Right forelimb (tissue), 1 donor: ENCODE measurements at regions not wholly inside any gene's neighbourhood (a gene's known extent, or its start where the extent isn't known, plus 50 kb on each side); places are given as distances from the start of the nearest gene placed in this dataset.
"Not testable (repeated sequence)": the region's sequence is repeated elsewhere in the genome, so short reads cannot be mapped to it uniquely, and the experiment has no call there.

ENCODE experiments used
- DNase-seq: peaks from one replicate; pipeline ENCODE4 v3.0.0-alpha.2; 2018

DNA sequence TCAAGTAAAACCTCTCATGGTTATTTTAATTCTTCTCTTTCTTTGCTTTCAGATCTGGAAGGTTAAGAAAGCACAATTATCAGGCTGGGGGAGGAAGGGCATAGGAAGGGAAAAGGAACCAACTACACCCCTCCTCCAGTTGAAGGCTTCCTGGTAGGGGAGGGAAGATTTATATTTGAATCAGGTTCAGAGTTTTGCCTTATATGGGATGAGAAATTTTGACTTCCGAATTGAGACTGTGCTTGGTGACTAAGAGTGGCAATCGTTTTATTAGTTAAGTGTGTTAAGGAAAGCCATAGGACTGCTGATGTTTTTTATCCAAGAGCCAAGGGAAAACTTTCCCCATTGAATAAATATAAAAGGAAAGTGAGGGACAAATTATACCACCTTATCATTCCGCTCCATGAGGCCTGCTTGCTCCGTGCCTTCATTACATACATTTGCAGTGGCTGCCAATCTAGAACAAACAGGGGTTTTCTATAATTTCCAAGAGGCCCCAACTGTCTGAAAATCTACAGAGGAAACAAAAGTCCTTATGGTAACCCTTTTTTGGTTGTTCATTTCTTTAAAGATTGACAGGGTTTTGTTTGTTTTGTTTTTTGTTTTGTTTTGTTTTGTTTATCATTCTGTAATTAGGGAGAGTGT, 115.7 kb upstream of the EPB41L4A start:
- DNase-seq: no peak

- DNase-seq: no peak
These were observed 116.3 kb upstream of the EPB41L4A start for GRCh38 chr5:112535356-112535755.

DNA sequence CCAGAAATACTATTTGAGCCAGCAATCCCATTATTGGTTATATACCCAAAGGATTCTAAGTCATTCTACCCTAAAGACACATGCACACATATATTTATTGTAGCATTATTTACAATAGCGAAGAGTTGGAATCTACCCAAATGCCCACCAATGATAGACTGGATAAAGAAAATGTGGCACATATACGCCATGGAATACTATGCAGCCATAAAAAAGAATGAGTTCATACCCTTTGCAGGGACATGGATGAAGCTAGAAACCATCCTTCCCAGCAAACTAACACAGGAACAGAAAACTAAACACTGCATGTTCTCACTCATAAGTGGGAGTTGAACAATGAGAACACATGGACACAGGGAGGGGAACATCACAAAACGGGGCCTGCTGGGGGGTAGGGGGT, 125.5 kb upstream of the EPB41L4A start:
- not testable (repeated sequence) for DNase-seq

GRCh38 chr5:112546946-112547592, 128.0 kb upstream of the EPB41L4A start:
- DNase-seq: no peak

DNA sequence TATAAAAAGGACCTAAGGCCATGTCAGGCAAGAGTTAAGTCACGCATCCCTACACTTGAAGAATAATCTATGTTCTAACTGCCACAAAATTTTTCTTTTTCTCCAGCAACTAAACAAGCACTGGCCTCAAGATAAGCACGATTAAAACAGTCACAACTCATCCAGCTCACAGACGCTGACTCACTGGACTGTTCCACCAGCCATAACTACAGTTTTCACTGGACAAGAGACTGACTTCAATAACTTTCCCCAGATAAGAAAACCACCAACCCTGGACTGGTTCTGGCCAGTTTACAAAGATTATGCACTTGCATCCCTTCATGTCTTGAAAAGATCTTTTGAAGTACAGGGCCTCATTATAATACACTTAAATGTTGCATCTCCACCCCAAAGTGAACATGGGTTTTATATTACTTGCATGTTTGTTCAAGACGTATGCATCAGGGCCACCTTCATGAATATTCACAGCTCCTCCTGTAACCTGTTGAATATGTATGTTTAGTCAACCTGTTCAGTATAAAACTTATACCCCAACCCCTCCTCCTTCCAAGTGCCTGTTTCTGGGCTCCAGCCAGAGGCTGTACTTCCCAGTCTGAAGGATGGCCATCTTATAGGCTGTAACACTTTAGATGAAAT, 129.3 kb upstream of the EPB41L4A start:
- no peak for DNase-seq

DNA sequence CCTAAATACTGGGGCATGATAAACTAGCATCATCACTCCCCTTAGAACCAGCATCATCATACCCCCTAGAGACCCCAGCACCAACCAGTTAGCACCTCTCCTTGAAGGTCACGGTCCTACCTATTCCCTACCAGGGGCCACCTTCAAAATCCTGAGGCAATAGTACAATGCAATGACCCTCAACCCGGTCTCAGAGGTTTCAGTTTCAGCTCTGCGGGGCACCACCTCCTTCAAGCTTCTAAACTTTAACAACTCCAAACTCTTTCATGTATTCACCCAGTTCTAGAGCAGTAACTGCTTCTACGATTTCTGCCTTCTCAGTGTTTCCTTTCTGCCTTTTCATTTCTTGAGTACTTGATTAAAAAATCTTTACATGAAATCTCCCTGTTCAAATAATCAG, 130.1 kb upstream of the EPB41L4A start:
- no peak for DNase-seq

DNA sequence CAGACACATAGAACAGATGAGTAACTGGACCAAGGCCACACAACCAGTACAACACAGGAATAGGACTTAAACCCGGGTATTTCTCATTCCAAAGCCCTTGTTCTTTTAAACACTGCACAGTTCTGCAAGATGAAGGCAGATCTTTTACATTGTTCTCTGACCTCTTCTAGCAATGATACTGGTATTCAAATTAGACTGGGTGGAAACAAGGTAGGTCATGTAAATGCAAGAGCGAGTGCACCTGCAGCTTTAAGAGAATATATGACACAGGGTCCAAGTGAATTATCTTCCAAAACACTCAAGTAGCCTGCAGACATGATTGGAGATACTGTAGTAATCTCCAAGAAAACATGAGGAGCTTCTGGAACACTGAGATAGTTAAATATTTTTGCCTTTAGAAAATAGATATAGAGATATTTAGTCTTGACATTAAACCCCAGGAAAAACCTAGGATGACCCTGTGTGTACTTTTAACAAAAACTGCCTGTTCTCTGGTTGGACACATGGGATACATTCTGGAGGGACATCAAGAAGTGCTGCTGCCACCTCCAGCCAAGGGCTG, 130.6 kb upstream of the EPB41L4A start:
- no peak for DNase-seq

DNA sequence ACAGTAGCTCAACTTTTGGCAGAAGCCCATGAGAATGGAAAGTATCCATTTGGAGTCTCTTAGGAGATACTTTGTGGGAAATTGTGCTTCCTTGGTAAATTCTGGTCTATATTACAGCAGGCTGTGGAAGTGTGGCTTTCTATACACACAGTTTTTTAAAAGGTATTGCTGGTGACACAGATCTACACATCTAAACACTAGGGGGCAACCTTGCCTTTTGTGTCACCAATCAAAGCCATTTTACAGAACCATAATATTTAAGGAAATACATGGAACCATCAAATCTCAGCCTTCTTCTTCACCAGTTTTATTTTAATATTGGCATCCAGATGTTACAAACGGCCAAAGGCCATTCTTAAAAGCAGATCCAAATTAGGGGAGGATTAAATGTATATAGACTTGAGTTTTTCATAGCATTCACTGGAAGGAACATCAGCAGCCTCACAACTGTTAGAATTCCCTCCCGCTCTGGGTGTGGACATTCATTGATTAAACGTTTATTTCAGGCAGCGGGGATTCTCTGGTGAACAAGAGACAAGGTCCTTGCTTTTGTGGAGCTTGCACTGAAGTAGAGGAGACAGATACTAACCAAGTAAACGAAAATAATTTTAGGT, 132.4 kb upstream of the EPB41L4A start:
- no peak for DNase-seq

GRCh38 chr5:112552216-112552615, 133.1 kb upstream of the EPB41L4A start:
- no peak for DNase-seq

- no peak for DNase-seq
These were observed 133.7 kb upstream of the EPB41L4A start for GRCh38 chr5:112552791-112553190.

DNA sequence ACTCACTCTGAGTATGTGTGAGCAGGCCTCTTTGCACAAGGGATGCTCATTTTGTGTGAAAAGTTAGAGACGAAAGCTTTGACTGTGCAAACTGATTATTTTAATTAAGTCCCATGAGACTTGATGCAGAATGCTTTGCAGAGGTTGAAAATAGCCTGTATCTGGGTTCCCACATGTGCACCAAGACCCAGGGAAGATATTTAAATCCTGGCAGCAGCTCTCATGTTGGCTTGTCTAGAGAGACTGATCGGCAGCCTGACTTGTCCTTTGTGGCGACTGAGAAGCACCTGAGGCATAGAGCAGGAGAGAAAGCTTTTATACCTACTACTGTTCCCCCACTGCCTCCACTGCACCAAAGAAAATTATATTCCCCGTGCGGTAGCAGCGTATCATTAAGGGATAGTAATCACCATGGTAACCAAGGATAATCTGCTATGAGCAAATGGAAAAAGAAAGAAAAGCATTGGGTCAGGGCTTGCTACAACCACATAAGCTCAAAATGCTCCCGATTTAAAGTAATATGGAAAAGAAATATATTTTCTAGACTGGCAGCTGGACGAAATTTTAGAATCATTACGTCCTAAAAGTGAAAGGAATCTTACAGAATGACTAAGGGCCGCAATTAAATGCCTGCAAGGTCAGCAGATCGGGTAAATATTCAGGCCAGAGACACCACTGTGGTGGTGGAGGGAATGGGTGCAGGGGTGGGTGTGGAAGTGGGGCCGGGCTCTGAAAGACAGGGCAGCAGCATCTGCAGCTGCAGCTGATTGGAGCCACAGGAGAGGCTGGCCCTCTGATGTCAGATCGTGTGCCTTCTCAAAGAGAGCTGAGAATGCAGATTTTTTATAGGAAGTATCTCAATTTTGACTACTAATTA, 135.3 kb upstream of the EPB41L4A start:
- no peak for DNase-seq

DNA sequence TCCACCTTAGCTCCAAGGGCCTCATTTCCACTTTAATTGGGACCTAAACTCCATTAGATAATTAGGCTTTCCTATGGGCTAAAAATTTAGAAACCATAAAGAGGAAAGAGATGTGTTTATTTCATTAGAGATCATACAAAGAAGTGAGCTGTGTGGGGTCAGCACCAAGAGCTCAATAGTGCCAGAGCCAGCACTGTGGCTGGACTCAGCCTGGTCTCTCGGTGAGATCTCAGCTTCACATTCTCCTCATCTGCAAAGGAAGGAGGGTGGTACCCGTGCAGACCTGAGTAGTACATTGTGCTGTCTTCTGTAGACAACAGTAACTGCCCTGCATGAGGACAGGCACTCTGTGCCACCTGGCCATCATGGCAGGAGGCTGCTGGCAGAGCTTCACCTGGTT, 136.1 kb upstream of the EPB41L4A start:
- DNase-seq: no peak

GRCh38 chr5:112555691-112556090, 136.6 kb upstream of the EPB41L4A start:
- no peak for DNase-seq

DNA sequence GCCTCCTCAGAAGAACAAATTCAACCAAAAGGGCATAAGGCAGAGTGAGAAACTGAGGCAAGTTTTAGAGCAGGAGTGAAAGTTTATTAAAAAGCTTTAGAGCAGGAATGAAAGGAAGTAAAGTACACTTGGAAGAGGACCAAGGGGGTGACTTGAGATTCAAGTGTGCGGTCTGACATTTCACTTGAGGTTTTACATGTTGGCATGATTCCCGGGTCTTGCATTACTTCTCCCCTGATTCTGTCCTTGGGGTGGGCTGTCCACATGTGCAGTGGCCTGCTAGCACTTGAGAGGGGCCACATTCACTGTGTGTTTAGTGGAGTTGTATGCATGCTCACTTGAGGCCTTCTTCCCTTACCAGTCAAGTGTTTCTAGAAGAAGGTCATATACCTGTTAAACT, 140.4 kb upstream of the EPB41L4A start:
- not testable (repeated sequence) for DNase-seq

DNA sequence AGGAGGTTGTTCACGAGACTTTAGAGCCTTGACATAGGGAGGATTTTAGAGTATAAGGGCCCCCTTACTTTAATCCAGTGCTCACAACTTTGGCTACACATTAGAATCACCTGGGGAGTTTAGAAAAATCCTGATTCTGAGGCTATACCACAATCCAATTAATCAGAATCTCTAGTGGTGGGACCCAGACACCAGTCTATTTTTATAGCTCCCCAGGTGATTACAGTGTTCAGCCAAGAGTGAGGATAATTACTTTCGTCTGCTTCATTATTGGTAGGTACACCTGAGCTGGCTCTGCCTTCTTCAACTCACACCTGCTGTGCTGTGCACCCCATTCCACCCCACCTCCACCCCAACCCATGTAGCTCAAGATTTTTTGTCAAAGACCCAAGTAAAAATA, 141.3 kb upstream of the EPB41L4A start:
- DNase-seq: no peak

DNA sequence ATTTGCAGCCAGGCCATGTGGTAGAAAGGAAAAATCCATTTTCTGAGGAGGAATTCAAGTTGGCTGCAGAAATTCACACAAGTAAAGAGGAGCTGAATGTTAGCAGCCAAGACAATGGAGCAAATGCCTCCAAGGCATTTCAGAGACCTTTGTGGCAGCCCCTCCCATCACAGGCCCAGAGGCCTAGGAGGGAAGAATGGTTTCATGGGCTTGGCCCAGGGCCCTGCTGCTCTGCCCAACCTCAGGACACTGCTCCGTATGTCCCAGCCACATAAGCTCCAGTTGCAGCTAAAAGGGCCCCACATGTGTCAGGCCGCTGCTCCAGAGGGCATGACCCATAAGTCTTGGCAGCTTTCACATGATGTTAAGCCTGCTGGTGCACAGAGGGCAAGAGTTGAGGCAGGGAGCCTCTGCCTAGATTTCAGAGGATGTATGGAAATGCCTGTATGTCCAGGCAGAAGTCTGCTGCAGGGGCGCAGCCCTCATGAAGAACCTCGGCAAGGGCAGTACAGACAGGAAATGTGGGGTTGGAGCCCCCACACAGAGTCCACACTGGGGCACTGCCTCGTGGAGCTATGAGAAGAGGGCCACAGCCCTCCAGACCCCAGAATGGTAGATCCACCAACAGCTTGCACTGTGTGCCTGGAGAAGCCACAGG, 144.2 kb upstream of the EPB41L4A start:
- no peak for DNase-seq

DNA sequence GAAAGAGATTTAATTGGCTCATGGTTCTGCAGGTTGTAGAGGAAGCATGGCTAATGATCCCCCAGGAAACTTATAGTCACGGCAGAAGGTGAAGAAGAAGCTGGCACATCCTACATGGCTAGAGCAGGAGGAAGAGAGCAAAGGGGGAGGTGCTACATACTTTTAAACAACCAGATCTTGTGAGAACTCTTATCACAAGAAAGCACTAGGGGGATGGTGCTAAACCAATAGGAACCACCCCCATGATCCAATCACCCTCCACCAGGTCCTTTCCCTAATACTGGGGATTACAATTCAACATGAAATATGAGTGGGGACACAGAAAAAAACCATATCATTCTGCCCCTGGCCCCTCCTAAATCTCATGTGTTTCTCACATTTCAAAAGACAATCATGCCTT, 147.2 kb upstream of the EPB41L4A start:
- no peak for DNase-seq

- no peak for DNase-seq
These were observed 150.5 kb upstream of the EPB41L4A start for GRCh38 chr5:112569596-112569995.

- DNase-seq: no peak
These were observed 151.8 kb upstream of the EPB41L4A start for GRCh38 chr5:112570708-112571444.

GRCh38 chr5:112573441-112573840, 154.4 kb upstream of the EPB41L4A start:
- DNase-seq: no peak

DNA sequence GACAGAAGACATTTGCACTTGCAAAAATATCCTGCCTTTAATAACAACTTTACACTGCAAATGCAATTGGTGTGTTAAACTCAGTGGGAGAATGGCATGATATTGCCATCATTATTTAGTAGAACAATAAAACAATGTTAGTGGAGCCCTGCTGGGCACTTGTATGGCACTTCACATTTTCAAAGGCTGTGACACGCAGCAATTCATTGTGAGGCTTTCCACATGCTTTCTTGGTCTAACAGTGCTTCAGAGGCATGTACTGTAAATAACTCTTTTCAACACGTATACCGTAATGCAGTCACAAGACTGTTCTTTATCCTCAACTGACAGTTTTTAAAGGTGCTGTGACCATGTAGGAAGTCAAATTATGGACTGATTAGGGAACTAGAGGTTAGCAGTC, 155.5 kb upstream of the EPB41L4A start:
- no peak for DNase-seq
